ENCODE measurements at regions not wholly inside any gene's neighbourhood (a gene's known extent, or its start where the extent isn't known, plus 50 kb on each side); places are given as distances from the start of the nearest gene placed in this dataset.

GRCh38 chr6:155883741-155884140 is 428.1 kb upstream of the NOX3 start:
- TF ChIP-seq GATA2 (IDR thresholded peaks at IDR 0.05; ENCODE audit: low read depth, low read length) (no peak), GATA3 (IDR thresholded peaks at IDR 0.05; ENCODE audit: low read depth, low read length) (no peak)
